Caco-2 (cell line): ENCODE measurements at regions not wholly inside any gene's neighbourhood (a gene's known extent, or its start where the extent isn't known, plus 50 kb on each side); places are given as distances from the start of the nearest gene placed in this dataset.

Experiments
- BruUV-seq: library from RNA; stranded (reverse); fragments of 400-500 nt; replicated peaks from 2 replicates; lab custom pipeline; 2021; lab: Mats Ljungman, UMichigan
- CTCF ChIA-PET: fragments of 300-600 bp; sonication (Branson Sonifier 250); formaldehyde crosslinking; loops from one replicate; lab custom pipeline; 2022; ENCODE audit warnings: antibody characterized with exemption; lab: Charles Lee
- POLR2A ChIA-PET: fragments of 300-600 bp; sonication (Branson Sonifier 250); formaldehyde crosslinking; loops from one replicate; lab custom pipeline; 2022; ENCODE audit warnings: antibody characterized with exemption; lab: Charles Lee
- DNase-seq, 2 experiments: peaks; one replicate each; pipeline versions ENCODE4 v3.0.0 to v3.0.0-alpha.2; 2020 to 2022
- H3K27me3 ChIP-seq: replicated peaks from 2 replicates; pipeline ENCODE4 v1.6.0; 2011; ENCODE audit warnings: low read length; ENCODE audit not compliant: control insufficient read depth, insufficient read depth
- H3K36me3 ChIP-seq: 2 replicates; pipeline ENCODE4 v1.5.1; 2011; ENCODE audit warnings: low read length; ENCODE audit not compliant: control insufficient read depth, insufficient read depth
- H3K4me1 ChIP-seq: fragments of 250-450 bp; sonication (Bioruptor Pico); 2 replicates; pipeline ENCODE4 v1.5.1; 2020; ENCODE audit warnings: mild to moderate bottlenecking
- H3K4me3 ChIP-seq: 2 replicates; pipeline ENCODE4 v1.5.1; 2011; ENCODE audit warnings: low read depth, mild to moderate bottlenecking, control low read depth, low read length
- H3K9me3 ChIP-seq: fragments of 250-450 bp; sonication (Bioruptor Pico); 2 replicates; pipeline ENCODE4 v1.5.1; 2020; ENCODE audit warnings: mild to moderate bottlenecking, moderate library complexity
- H3K27ac Mint-ChIP-seq: one replicate; pipeline ENCODE4 v1.8.0; 2022; ENCODE audit warnings: mixed read lengths; ENCODE audit not compliant: unreplicated experiment
- H3K27me3 Mint-ChIP-seq: one replicate; pipeline ENCODE4 v1.8.0; 2022; ENCODE audit warnings: mixed read lengths; ENCODE audit not compliant: insufficient read depth, unreplicated experiment
- H3K36me3 Mint-ChIP-seq: one replicate; pipeline ENCODE4 v1.8.0; 2022; ENCODE audit warnings: mild to moderate bottlenecking, mixed read lengths; ENCODE audit not compliant: insufficient read depth, unreplicated experiment
- H3K4me1 Mint-ChIP-seq: one replicate; pipeline ENCODE4 v1.8.0; 2022; ENCODE audit warnings: low read depth, mixed read lengths; ENCODE audit not compliant: unreplicated experiment
- H3K4me3 Mint-ChIP-seq: one replicate; pipeline ENCODE4 v1.8.0; 2022; ENCODE audit warnings: mild to moderate bottlenecking, moderate library complexity, mixed read lengths; ENCODE audit not compliant: unreplicated experiment
- H3K9me3 Mint-ChIP-seq: one replicate; pipeline ENCODE4 v1.8.0; 2022; ENCODE audit warnings: mixed read lengths; ENCODE audit not compliant: unreplicated experiment
- intact Hi-C: fragments of 100-400 bp; cut with micrococcal nuclease; formaldehyde crosslinking; loops from one replicate; pipeline ENCODE4 v1.10.0; 2022; ENCODE audit not compliant: unreplicated experiment
- TF ChIP-seq, protein P1 (sequence below), 2 experiments: fragments of 200-600 bp in 1 of 2; IDR thresholded peaks; 1 replicate in 1 of 2; 2 replicates in 1 of 2; pipeline versions ENCODE4 v1.5.1 to v1.8.0; 2011 to 2022; ENCODE audit warnings: antibody characterized with exemption in 1 of 2, control low read depth in 1 of 2, inconsistent platforms in 1 of 2, low read depth in 1 of 2, low read length in 1 of 2, mild to moderate bottlenecking in 1 of 2, moderate library complexity in 1 of 2; ENCODE audit not compliant: insufficient read depth in 1 of 2, severe bottlenecking in 1 of 2, unreplicated experiment in 1 of 2

DNA sequence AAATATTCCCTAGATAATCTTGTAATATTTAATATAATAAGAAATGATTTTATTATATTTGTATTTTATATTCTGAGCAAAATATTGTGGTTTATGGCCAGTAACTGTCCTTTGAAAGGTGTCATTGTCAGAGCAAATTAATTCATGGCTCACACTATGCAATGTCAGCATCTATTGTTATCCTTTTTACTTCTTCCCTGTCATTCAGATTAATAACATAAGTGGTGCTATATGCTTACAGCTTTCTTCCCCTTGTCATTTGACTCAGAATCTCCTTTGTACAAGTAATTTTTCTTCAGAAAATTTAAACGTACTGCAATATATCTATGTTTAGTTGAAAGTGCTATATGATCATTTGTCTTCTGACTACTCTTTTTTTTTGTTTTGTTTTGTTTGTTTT, 1738.2 kb upstream of the MIR17HG start:
- BruUV-seq, result no TSS peak
- H3K9me3 Mint-ChIP-seq, result peaks cover 7% of the 10 kb centered on the region
- TF ChIP-seq, protein P1, sequence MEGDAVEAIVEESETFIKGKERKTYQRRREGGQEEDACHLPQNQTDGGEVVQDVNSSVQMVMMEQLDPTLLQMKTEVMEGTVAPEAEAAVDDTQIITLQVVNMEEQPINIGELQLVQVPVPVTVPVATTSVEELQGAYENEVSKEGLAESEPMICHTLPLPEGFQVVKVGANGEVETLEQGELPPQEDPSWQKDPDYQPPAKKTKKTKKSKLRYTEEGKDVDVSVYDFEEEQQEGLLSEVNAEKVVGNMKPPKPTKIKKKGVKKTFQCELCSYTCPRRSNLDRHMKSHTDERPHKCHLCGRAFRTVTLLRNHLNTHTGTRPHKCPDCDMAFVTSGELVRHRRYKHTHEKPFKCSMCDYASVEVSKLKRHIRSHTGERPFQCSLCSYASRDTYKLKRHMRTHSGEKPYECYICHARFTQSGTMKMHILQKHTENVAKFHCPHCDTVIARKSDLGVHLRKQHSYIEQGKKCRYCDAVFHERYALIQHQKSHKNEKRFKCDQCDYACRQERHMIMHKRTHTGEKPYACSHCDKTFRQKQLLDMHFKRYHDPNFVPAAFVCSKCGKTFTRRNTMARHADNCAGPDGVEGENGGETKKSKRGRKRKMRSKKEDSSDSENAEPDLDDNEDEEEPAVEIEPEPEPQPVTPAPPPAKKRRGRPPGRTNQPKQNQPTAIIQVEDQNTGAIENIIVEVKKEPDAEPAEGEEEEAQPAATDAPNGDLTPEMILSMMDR (IDR thresholded peaks at IDR 0.05; ENCODE audit: insufficient read depth in 1 of 2, low read depth in 1 of 2, low read length in 1 of 2, severe bottlenecking in 1 of 2, unreplicated experiment in 1 of 2), result no peak
- H3K27me3 Mint-ChIP-seq, result peaks cover 4% of the 10 kb centered on the region
- H3K27me3 ChIP-seq, result no peaks in the 10 kb centered on the region
- intact Hi-C loops, result no loop called here
- no peaks in the 10 kb centered on the region for H3K36me3 Mint-ChIP-seq
- no peaks in the 10 kb centered on the region for H3K36me3 ChIP-seq
- ChIA-PET CTCF (no interaction called here), POLR2A (no interaction called here)
- H3K4me3 ChIP-seq, result no peak overlapping the region
- no peak overlapping the region for H3K27ac Mint-ChIP-seq
- DNase-seq, result no peak
- peaks cover 7% of the 10 kb centered on the region; the same call in 1 of the 2 replicates for H3K9me3 ChIP-seq
- no peak overlapping the region for H3K4me3 Mint-ChIP-seq
- H3K4me1 Mint-ChIP-seq, result no peaks in the 10 kb centered on the region
- no peaks in the 10 kb centered on the region for H3K4me1 ChIP-seq

DNA sequence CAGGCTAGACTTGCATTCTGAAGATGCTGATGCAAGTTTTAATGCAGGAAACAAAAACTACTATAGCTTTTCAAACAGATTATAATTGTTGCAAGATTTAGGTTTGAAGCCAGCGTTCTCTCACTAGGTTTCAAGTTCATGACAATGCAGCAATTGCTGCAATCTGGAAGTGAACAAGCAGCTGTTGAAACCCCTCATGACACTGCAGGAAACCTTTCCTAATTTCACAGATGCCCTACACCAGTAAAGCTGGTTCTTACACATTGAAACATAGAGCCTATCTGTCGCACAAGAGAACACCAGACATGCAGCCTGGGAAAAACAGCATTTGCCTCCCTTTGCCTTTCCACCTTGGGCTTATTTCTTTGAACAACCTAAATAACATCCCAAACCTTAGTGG, 1737.2 kb upstream of the MIR17HG start:
- TF ChIP-seq, protein P1 (IDR thresholded peaks at IDR 0.05; ENCODE audit: insufficient read depth in 1 of 2, low read depth in 1 of 2, low read length in 1 of 2, severe bottlenecking in 1 of 2, unreplicated experiment in 1 of 2), result no peak
- H3K27me3 Mint-ChIP-seq, result peaks cover 4% of the 10 kb centered on the region
- H3K4me1 ChIP-seq, result no peaks in the 10 kb centered on the region
- peaks cover 7% of the 10 kb centered on the region; the same call in 1 of the 2 replicates for H3K9me3 ChIP-seq
- H3K4me1 Mint-ChIP-seq, result no peaks in the 10 kb centered on the region
- no peaks in the 10 kb centered on the region for H3K36me3 ChIP-seq
- no peak overlapping the region for H3K27ac Mint-ChIP-seq
- ChIA-PET POLR2A (no interaction called here), CTCF (no interaction called here)
- peaks cover 7% of the 10 kb centered on the region for H3K9me3 Mint-ChIP-seq
- no peaks in the 10 kb centered on the region for H3K27me3 ChIP-seq
- no peak overlapping the region for H3K4me3 ChIP-seq
- no TSS peak for BruUV-seq
- intact Hi-C loops, result no loop called here
- H3K4me3 Mint-ChIP-seq, result no peak overlapping the region
- no peak for DNase-seq
- H3K36me3 Mint-ChIP-seq, result no peaks in the 10 kb centered on the region

DNA sequence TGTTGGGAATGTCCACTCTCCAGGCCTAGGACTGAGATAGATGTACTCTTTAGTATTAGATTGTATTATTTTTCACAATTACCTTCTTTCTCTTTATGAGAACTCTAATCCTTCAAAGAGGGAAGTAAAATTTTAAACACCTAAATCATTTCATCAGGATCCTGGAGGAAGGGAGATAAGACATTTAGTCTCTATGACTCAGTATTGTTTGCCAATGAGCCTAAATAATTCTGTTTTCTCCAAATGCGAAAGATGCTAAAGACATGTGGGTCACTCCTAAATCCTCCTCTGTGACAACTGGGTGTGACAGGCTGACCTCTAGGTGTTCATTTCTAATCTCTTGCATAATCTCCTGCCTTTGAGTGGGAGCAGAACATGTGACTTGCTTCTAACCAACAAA, 1736.6 kb upstream of the MIR17HG start:
- no peaks in the 10 kb centered on the region for H3K36me3 Mint-ChIP-seq
- H3K36me3 ChIP-seq, result no peaks in the 10 kb centered on the region
- H3K4me3 Mint-ChIP-seq, result no peak overlapping the region
- no TSS peak for BruUV-seq
- CTCF ChIA-PET, result no interaction called here
- H3K4me1 Mint-ChIP-seq, result no peaks in the 10 kb centered on the region
- no peaks in the 10 kb centered on the region for H3K27me3 ChIP-seq
- H3K9me3 ChIP-seq, result peaks cover 7% of the 10 kb centered on the region; the same call in 1 of the 2 replicates
- no peaks in the 10 kb centered on the region for H3K4me1 ChIP-seq
- peaks cover 4% of the 10 kb centered on the region for H3K27me3 Mint-ChIP-seq
- POLR2A ChIA-PET, result no interaction called here
- H3K9me3 Mint-ChIP-seq, result peaks cover 7% of the 10 kb centered on the region
- TF ChIP-seq, protein P1 (IDR thresholded peaks at IDR 0.05; ENCODE audit: insufficient read depth in 1 of 2, low read depth in 1 of 2, low read length in 1 of 2, severe bottlenecking in 1 of 2, unreplicated experiment in 1 of 2), result no peak
- DNase-seq, result no peak
- no peak overlapping the region for H3K4me3 ChIP-seq
- no peak overlapping the region for H3K27ac Mint-ChIP-seq
- intact Hi-C loops, result no loop called here
